Right ventricle myocardium superior (tissue), 1 donor: ENCODE measurements at regions not wholly inside any gene's neighbourhood (a gene's known extent, or its start where the extent isn't known, plus 50 kb on each side); places are given as distances from the start of the nearest gene placed in this dataset.

Experiments
- ATAC-seq: fragments of 200-7000 bp; cut with Tn5 transposase; one replicate; pipeline ENCODE4 v1.9.1; 2020; ENCODE audit warnings: mild to moderate bottlenecking; ENCODE audit not compliant: poor library complexity
- DNase-seq: peaks from one replicate; pipeline ENCODE4 v3.0.0-alpha.2; 2020
- intact Hi-C: fragments of 100-400 bp; cut with DNase I; formaldehyde crosslinking; loops from one replicate; pipeline ENCODE4 v1.11.2; 2022
- donor health status: DM: no; HTN: yes; CAD: no; lungs with severe emphysema.

DNA sequence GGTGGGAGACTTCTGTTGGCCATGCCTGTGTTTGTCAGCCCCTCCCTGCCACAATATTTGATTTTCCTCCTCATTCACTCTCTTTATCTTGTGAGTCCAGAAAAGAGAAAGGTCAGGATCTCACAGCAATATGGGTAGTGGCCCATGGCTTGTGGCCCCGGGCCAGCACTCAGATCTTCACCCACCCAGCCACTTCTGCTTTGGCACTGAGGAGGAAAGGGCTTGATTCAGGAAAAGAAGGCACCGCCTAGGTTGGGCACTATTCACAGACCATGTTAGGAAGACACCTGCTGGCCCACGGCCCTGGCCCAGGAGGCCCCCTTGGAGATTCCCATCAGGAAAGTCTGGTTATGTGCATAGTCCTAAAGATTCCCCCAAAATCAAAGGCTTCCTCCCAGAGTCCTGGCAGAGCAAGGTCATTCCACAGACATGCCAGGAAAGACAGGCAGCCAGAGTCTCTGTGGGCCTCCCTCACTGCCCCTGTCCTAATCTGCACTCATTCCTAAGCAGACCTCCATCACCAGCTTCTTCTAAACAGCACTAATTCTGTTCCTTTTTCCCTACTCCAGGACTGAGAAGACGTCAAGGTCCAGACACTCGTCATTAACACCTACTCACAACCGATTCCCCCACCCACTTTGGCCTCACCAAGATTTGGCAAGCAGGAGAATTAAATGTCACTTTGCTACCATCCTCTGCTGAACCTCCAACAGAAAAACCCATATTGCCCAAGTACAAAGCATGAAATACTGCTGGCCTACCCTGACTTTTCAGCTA is 179.3 kb downstream of the DEPDC1B start:
- intact Hi-C loops, result no loop called here
- ATAC-seq (peak; percentile 54), DNase-seq (peak; percentile 56)

GRCh38 chr5:60519372-60519771 is 180.6 kb downstream of the DEPDC1B start:
- peak; percentile 73 for ATAC-seq
- no peak for DNase-seq

GRCh38 chr5:60517850-60518249 is 182.1 kb downstream of the DEPDC1B start:
- DNase-seq (no peak), ATAC-seq (no peak)
- intact Hi-C loops, result no loop called here

More at GRCh38 chr5:60519372-60519771, 180.6 kb downstream of the DEPDC1B start:
- intact Hi-C loops, result no loop called here

GRCh38 chr5:60517094-60517694 is 182.8 kb downstream of the DEPDC1B start:
- ATAC-seq (no peak), DNase-seq (no peak)
- intact Hi-C loops, result no loop called here

GRCh38 chr5:60516688-60517087 is 183.3 kb downstream of the DEPDC1B start:
- no peak for ATAC-seq
- intact Hi-C loops, result no loop called here
- DNase-seq, result no peak

DNA sequence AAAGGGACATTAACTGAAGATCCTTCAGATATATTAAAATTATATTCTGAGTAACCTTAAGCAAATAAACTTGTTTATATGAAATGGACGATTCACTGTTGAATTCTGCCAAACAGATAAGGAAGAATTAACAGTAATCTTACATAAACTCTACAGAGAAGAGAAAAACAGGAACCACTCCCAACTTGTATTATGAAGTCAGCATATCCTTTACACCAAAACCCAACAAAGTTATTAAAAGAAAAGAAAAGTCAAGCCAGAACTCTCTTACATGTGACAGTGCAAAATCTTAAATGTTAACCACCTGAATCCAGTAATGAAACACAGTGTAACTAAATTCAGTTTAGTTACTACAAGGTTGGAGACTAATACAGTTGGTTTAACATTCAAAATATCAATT is 185.8 kb downstream of the DEPDC1B start:
- no peak for ATAC-seq
- intact Hi-C loops, result no loop called here
- DNase-seq, result no peak

GRCh38 chr5:60512117-60512516 is 187.8 kb downstream of the DEPDC1B start:
- DNase-seq (no peak), ATAC-seq (no peak)
- intact Hi-C loops, result no loop called here

- ATAC-seq, result no peak
- no peak for DNase-seq
- intact Hi-C loops, result no loop called here
These were observed 189.3 kb downstream of the DEPDC1B start for GRCh38 chr5:60510663-60511062.

- intact Hi-C loops, result no loop called here
- DNase-seq, result no peak
These were observed 189.9 kb downstream of the DEPDC1B start for GRCh38 chr5:60510049-60510448.

GRCh38 chr5:60509519-60509918 is 190.4 kb downstream of the DEPDC1B start:
- intact Hi-C loops, result no loop called here
- no peak for DNase-seq
- ATAC-seq, result no peak

More at GRCh38 chr5:60510049-60510448, 189.9 kb downstream of the DEPDC1B start:
- ATAC-seq, result no peak

GRCh38 chr5:60507687-60508086 is 192.3 kb downstream of the DEPDC1B start:
- DNase-seq, result no peak
- no peak for ATAC-seq

GRCh38 chr5:60505373-60506171 is 194.4 kb downstream of the DEPDC1B start:
- DNase-seq, result no peak
- no peak for ATAC-seq
- intact Hi-C loops, result no loop called here

More at GRCh38 chr5:60507687-60508086, 192.3 kb downstream of the DEPDC1B start:
- intact Hi-C loops, result no loop called here

GRCh38 chr5:60504342-60504741 is 195.6 kb downstream of the DEPDC1B start:
- intact Hi-C loops, result no loop called here
- DNase-seq (no peak), ATAC-seq (no peak)

- intact Hi-C loops, result no loop called here
- DNase-seq (no peak), ATAC-seq (no peak)
These were observed 196.2 kb downstream of the DEPDC1B start for GRCh38 chr5:60503771-60504170.

DNA sequence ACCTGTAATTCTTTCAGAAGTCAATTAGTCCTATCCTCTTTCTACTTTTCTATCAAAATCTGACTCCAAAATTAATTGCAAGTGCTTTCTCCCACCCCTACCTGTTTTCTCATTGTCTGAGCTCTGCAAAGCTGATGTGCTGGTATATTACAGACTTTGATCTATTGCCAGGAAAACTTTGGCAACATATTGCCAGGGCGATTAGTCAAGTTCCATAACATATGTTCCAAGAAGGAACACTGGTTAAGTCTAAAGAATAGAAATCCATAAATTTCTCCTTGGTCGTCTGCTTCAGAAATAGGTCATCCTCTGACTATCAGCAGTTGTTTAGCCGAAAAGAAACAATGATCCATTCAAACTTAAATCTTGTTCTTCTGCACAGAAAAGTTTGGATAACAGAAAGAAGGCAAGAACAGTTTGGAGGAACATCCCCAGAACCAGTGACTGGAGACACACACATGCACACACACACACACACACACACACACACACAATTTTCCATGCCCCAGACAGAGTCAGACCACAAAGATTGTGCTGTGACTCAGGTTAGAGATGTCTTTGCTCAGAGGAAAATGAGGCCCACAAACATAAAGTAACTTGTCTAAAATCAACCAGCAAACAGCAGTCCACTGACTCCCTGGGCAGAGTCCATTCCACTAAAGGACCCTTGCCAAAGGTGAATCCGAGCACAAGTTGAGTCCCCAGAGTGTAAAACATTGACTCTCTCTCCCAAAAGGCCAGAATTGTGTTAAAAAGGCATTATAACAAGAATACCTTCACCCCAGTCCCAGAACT is 202.1 kb downstream of the DEPDC1B start:
- intact Hi-C loops, result no loop called here
- ATAC-seq (no peak), DNase-seq (no peak)

DNA sequence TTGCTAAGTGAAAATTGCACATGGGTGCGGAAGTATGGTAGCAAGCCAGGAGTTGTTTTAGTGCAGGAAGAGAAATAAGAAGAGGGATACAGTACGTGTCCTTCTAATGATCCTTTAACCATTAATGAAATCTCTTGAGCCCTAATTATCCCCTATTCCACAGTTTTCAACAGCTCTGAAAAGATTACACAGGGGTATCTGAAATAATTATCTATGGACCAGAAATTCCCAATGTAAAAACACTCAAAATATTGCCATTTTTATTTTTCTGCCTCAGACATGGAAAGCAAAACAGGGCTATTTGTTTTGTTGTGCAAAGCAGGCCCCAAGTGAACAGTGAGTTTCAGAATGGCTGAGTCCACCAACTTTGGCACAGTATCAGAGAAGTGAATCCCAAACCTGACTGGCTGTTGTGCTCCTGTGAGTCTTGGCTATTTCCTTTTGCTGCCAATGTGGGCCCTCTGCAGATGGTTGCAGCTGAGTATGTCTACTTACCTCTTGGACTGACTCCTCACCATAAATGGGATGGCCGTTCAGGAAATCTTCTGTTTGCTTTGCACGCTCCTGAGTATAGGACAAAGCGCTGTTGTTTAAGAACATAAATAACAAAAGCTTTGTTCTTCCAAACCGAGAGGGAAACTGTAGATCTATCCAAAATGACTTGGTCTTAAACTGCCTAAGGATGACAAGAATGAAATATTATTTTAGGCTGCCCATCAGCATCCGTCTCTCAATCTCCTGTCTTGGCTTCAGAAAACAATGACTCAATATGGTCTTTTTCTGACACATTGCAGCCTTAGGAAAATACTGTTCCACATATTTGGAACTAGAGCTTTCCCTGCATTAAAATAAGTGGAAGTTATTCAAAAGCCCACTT is 204.1 kb downstream of the DEPDC1B start:
- intact Hi-C loops, result no loop called here
- ATAC-seq (no peak), DNase-seq (no peak)

DNA sequence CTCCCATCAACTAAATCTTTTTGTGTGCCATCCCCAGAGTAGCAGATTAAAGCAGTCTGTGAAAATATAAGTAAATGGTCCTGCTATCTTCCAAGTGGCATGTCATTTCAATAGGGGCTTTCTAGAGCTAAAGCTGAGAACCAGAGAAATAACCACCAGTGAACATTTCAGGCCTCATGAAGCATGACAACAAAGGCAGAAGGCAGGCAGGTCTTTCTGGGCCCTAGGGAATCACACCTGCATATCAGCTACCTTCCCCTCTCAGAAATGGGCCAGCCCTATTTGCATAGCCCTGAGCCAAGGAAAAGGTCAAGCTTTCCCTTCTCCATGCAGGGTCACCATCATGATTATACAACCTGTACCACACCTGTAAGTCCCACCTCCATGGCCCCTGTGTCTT is 205.3 kb downstream of the DEPDC1B start:
- no peak for DNase-seq
- ATAC-seq, result no peak
- intact Hi-C loops, result no loop called here

- intact Hi-C loops, result no loop called here
- ATAC-seq (no peak), DNase-seq (no peak)
These were observed 205.8 kb downstream of the DEPDC1B start for GRCh38 chr5:60494144-60494543.
